Natural killer cell (primary cell): ENCODE measurements at regions not wholly inside any gene's neighbourhood (a gene's known extent, or its start where the extent isn't known, plus 50 kb on each side); places are given as distances from the start of the nearest gene placed in this dataset.

ENCODE experiments used
- ATAC-seq, 3 donors: fragments of 150-1000 bp in 2 of 3; fragments of 200-7000 bp in 1 of 3; cut with Tn5 transposase; 1 replicate in 1 of 3; 2 replicates in 2 of 3; pipeline ENCODE4 v1.10.0; 2021; ENCODE audit warnings: mild to moderate bottlenecking in 2 of 3, moderate library complexity in 2 of 3
- DNase-seq, 2 donors: peaks; one replicate each; pipeline versions ENCODE4 v3.0.0 to v3.0.0-alpha.2; 2013 to 2021; ENCODE audit warnings: mixed read lengths in 1 of 2
- H3K27ac ChIP-seq: one replicate; pipeline ENCODE4 v1.5.1; 2013; ENCODE audit warnings: mild to moderate bottlenecking, low read length
- H3K27me3 ChIP-seq: one replicate; pipeline ENCODE4 v1.6.1; 2013; ENCODE audit warnings: low read length; ENCODE audit not compliant: control insufficient read depth, insufficient read depth
- H3K36me3 ChIP-seq: one replicate; pipeline ENCODE4 v1.6.1; 2013; ENCODE audit warnings: low read length; ENCODE audit not compliant: control insufficient read depth, insufficient read depth
- H3K4me1 ChIP-seq: one replicate; pipeline ENCODE4 v1.6.1; 2013; ENCODE audit warnings: low read length; ENCODE audit not compliant: control insufficient read depth, insufficient read depth
- H3K4me3 ChIP-seq: one replicate; pipeline ENCODE4 v1.5.1; 2013; ENCODE audit warnings: low read length
- H3K9me3 ChIP-seq: one replicate; pipeline ENCODE4 v1.6.1; 2013; ENCODE audit warnings: low read length; ENCODE audit not compliant: control insufficient read depth, insufficient read depth
- H3K27ac Mint-ChIP-seq, 2 donors: one replicate each; pipeline ENCODE4 v1.8.0; 2022; ENCODE audit warnings: mild to moderate bottlenecking in 2 of 2, mixed read lengths in 2 of 2, moderate library complexity in 1 of 2
- H3K27me3 Mint-ChIP-seq, 2 donors: one replicate each; pipeline ENCODE4 v1.8.0; 2022; ENCODE audit warnings: low read depth in 2 of 2, mixed read lengths in 2 of 2
- H3K36me3 Mint-ChIP-seq: one replicate; pipeline ENCODE4 v1.8.0; 2022; ENCODE audit warnings: mixed read lengths
- H3K4me1 Mint-ChIP-seq, 2 donors: one replicate each; pipeline ENCODE4 v1.8.0; 2022; ENCODE audit warnings: mixed read lengths in 2 of 2
- H3K4me3 Mint-ChIP-seq: one replicate; pipeline ENCODE4 v1.8.0; 2022; ENCODE audit warnings: mild to moderate bottlenecking, moderate library complexity, mixed read lengths
- H3K9me3 Mint-ChIP-seq, 2 donors: one replicate each; pipeline ENCODE4 v1.8.0; 2022; ENCODE audit warnings: mixed read lengths in 2 of 2
- WGBS: methylation state at CpG from one replicate; pipeline ENCODE4 v1.1.7; 2013; ENCODE audit warnings: missing lambda C conversion rate; ENCODE audit not compliant: insufficient coverage; 5-methylcytosine and 5-hydroxymethylcytosine counted together
- intact Hi-C: fragments of 100-400 bp; cut with micrococcal nuclease; formaldehyde crosslinking; loops from one replicate; pipeline ENCODE4 v1.14.2; 2022
- TF ChIP-seq, protein P1 (sequence below): fragments of 200-600 bp; IDR thresholded peaks from one replicate; pipeline ENCODE4 v1.8.0; 2022; ENCODE audit warnings: antibody characterized with exemption

DNA sequence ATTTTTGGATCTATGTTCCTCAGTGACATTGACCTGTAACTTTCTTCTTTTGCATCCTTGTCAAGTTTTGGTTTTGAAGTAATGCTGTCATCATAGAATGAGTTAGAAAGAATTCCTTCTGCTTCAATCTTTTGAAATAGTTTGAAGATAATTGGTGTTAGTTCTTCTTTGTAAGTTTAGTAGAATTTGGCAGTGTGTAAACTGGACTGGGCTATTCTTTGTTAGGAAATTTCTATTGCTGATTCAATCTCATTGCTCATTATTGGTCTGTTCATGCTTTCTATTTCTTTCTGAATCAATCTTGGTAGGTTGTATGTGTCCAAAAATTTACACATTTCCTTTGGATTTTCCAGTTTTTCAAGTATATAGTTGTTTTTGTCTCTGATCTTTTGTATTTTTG lies 101.7 kb upstream of the SPRY2 start:
- Mint-ChIP-seq H3K4me3 (no peak overlapping the region), H3K36me3 (no peaks in the 10 kb centered on the region), H3K9me3 (no peaks in the 10 kb centered on the region), H3K27ac (no peak overlapping the region), H3K4me1 (peaks cover 13 to 18% of the 10 kb centered on the region in 2 donors), H3K27me3 (peaks cover 6 to 8% of the 10 kb centered on the region in 2 donors)
- Histone ChIP-seq H3K27ac (no peak overlapping the region), H3K4me1 (no peaks in the 10 kb centered on the region), H3K9me3 (no peaks in the 10 kb centered on the region), H3K27me3 (no peaks in the 10 kb centered on the region), H3K4me3 (no peak overlapping the region), H3K36me3 (no peaks in the 10 kb centered on the region)
- DNase-seq (no peak), ATAC-seq (no peak)
- TF ChIP-seq, protein P1, sequence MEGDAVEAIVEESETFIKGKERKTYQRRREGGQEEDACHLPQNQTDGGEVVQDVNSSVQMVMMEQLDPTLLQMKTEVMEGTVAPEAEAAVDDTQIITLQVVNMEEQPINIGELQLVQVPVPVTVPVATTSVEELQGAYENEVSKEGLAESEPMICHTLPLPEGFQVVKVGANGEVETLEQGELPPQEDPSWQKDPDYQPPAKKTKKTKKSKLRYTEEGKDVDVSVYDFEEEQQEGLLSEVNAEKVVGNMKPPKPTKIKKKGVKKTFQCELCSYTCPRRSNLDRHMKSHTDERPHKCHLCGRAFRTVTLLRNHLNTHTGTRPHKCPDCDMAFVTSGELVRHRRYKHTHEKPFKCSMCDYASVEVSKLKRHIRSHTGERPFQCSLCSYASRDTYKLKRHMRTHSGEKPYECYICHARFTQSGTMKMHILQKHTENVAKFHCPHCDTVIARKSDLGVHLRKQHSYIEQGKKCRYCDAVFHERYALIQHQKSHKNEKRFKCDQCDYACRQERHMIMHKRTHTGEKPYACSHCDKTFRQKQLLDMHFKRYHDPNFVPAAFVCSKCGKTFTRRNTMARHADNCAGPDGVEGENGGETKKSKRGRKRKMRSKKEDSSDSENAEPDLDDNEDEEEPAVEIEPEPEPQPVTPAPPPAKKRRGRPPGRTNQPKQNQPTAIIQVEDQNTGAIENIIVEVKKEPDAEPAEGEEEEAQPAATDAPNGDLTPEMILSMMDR: no peak
- intact Hi-C loops: no loop called here

DNA sequence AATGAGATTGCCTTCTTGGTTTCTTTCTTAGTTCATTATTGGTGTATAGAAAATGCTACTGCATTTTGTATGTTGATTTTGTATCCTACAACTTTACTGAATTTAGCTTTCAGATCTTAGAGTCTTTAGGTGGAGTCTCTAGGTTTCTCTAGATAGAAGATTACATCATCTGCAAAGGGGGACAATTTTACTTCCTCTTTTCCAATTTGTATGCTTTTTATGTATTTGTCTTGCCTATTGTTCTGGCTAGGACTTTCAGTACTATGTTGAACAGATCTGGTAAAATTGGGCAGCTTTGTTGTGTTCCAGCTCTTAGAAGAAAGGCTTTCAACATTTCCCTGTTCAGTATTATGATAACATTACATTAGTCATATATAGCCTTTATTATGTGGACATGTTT lies 101.0 kb upstream of the SPRY2 start:
- H3K27me3 Mint-ChIP-seq: peaks cover 6 to 8% of the 10 kb centered on the region in 2 donors
- no peak overlapping the region for H3K4me3 Mint-ChIP-seq
- no peaks in the 10 kb centered on the region for H3K9me3 Mint-ChIP-seq
- TF ChIP-seq, protein P1: no peak
- no peak overlapping the region for H3K27ac ChIP-seq
- H3K4me3 ChIP-seq: no peak overlapping the region
- H3K36me3 ChIP-seq: no peaks in the 10 kb centered on the region
- H3K27ac Mint-ChIP-seq: no peak overlapping the region
- ATAC-seq (no peak), DNase-seq (no peak)
- peaks cover 13 to 18% of the 10 kb centered on the region in 2 donors for H3K4me1 Mint-ChIP-seq
- intact Hi-C loops: no loop called here
- no peaks in the 10 kb centered on the region for H3K4me1 ChIP-seq
- H3K36me3 Mint-ChIP-seq: no peaks in the 10 kb centered on the region
- no peaks in the 10 kb centered on the region for H3K27me3 ChIP-seq
- no peaks in the 10 kb centered on the region for H3K9me3 ChIP-seq

DNA sequence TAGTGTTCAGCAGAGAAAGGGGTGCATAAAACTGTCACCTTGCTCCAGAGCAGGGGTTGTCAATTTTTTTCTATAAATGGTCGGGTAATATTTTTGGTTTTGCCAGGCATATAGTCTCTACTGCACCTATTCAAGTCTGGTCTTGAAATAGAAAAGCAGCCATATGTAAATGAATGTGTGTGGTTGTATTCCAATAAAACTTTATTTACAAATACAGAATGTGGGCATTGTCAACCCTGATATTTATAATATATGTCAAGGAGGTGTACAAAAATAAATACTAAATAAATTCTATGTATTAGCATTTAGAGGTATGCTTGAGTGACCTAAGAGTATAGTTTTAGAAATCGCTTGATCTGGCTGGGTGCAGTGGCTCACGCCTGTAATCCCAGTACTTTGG lies 97.6 kb upstream of the SPRY2 start:
- Mint-ChIP-seq H3K4me3 (no peak overlapping the region), H3K27me3 (peaks cover 6 to 8% of the 10 kb centered on the region in 2 donors), H3K4me1 (peaks cover 0 to 5% of the 10 kb centered on the region in 2 donors), H3K9me3 (no peaks in the 10 kb centered on the region), H3K36me3 (no peaks in the 10 kb centered on the region), H3K27ac (no peak overlapping the region)
- Histone ChIP-seq H3K36me3 (no peaks in the 10 kb centered on the region), H3K4me1 (no peaks in the 10 kb centered on the region), H3K4me3 (no peak overlapping the region), H3K27ac (no peak overlapping the region), H3K9me3 (no peaks in the 10 kb centered on the region), H3K27me3 (no peaks in the 10 kb centered on the region)
- TF ChIP-seq, protein P1: no peak
- intact Hi-C loops: no loop called here
- 96% methylated on average over 2 of the region's 3 CpGs for WGBS
- ATAC-seq (no peak), DNase-seq (no peak)

DNA sequence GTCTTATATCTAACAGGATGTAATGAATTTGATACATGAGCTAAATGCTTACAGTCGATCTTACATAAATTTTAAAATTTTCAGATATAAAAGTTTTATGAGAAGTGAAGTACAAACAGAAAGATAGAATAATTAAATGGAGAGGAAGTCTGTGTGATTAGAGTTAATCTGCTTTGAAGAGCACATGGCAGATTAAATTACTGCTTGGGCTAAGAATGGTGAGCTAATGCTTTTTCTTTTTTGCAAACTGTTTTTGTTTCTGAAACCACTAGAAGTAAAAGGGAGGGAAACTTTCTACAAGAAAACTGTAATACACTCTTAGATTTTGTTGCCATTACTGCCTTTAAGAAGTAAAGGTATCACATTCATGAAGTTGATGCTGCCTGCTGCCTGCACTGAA lies 96.3 kb upstream of the SPRY2 start:
- H3K4me3 Mint-ChIP-seq: no peak overlapping the region
- H3K4me1 Mint-ChIP-seq: peaks cover 0 to 5% of the 10 kb centered on the region in 2 donors
- no peaks in the 10 kb centered on the region for H3K9me3 Mint-ChIP-seq
- DNase-seq (no peak), ATAC-seq (no peak)
- WGBS: no CpG with 5 or more reads among the region's 1 CpG
- H3K27me3 Mint-ChIP-seq: peaks cover 0 to 8% of the 10 kb centered on the region in 2 donors
- no peak overlapping the region for H3K27ac ChIP-seq
- H3K36me3 ChIP-seq: no peaks in the 10 kb centered on the region
- no peaks in the 10 kb centered on the region for H3K9me3 ChIP-seq
- H3K4me3 ChIP-seq: no peak overlapping the region
- no peak overlapping the region for H3K27ac Mint-ChIP-seq
- intact Hi-C loops: no loop called here
- H3K36me3 Mint-ChIP-seq: no peaks in the 10 kb centered on the region
- TF ChIP-seq, protein P1: no peak
- H3K27me3 ChIP-seq: no peaks in the 10 kb centered on the region
- H3K4me1 ChIP-seq: no peaks in the 10 kb centered on the region
